ENCODE measurements at regions not wholly inside any gene's neighbourhood (a gene's known extent, or its start where the extent isn't known, plus 50 kb on each side); places are given as distances from the start of the nearest gene placed in this dataset.
"Not testable (repeated sequence)": the region's sequence is repeated elsewhere in the genome, so short reads cannot be mapped to it uniquely, and the experiment has no call there.

GRCh38 chr2:38243186-38243880, 133.7 kb downstream of the ATL2 start:
- Histone ChIP-seq H3K27me3 (no peaks in the 10 kb centered on the region), H3K36me3 (no peaks in the 10 kb centered on the region), H3K4me1 (peaks cover 11% of the 10 kb centered on the region; the same call in 1 of the 2 replicates), H3K4me3 (no peak overlapping the region), H3K27ac (no peak overlapping the region), H3K9me3 (replicated peaks) (no peaks in the 10 kb centered on the region)
- no peak for DNase-seq

- no peak overlapping the region for H3K4me3 ChIP-seq
- H3K9me3 ChIP-seq (replicated peaks) = 0 out of 2 replicates have a peak, but pooled peaks cover 2% of the 10 kb centered on the region
- H3K27me3 ChIP-seq = no peaks in the 10 kb centered on the region
- no peaks in the 10 kb centered on the region for H3K4me1 ChIP-seq
- no peaks in the 10 kb centered on the region for H3K36me3 ChIP-seq
- DNase-seq = no peak
- H3K27ac ChIP-seq = no peak overlapping the region
These were observed 137.6 kb downstream of the ATL2 start for GRCh38 chr2:38239452-38239851.

GRCh38 chr2:38238705-38239104, 138.4 kb downstream of the ATL2 start:
- not testable (repeated sequence) for H3K27ac ChIP-seq; H3K9me3 ChIP-seq (replicated peaks); H3K4me1 ChIP-seq; H3K27me3 ChIP-seq; DNase-seq; H3K4me3 ChIP-seq; H3K36me3 ChIP-seq

GRCh38 chr2:38237311-38237710, 139.8 kb downstream of the ATL2 start:
- Histone ChIP-seq H3K9me3 (replicated peaks) (peaks cover 2% of the 10 kb centered on the region; the same call in 1 of the 2 replicates), H3K4me1 (no peaks in the 10 kb centered on the region), H3K27ac (no peak overlapping the region), H3K4me3 (no peak overlapping the region), H3K27me3 (no peaks in the 10 kb centered on the region), H3K36me3 (no peaks in the 10 kb centered on the region)
- no peak for DNase-seq

GRCh38 chr2:38233231-38233983, 143.7 kb downstream of the ATL2 start:
- Histone ChIP-seq H3K4me1 (peaks cover 6% of the 10 kb centered on the region), H3K36me3 (no peaks in the 10 kb centered on the region), H3K4me3 (no peak overlapping the region), H3K27ac (no peak overlapping the region), H3K9me3 (replicated peaks) (peaks cover 2% of the 10 kb centered on the region; the same call in 1 of the 2 replicates), H3K27me3 (no peaks in the 10 kb centered on the region; the same call in 1 of the 2 replicates)
- no peak for DNase-seq

- Histone ChIP-seq H3K36me3 (no peaks in the 10 kb centered on the region), H3K4me3 (no peak overlapping the region), H3K9me3 (replicated peaks) (peaks cover 2% of the 10 kb centered on the region; the same call in 1 of the 2 replicates), H3K4me1 (peaks cover 6% of the 10 kb centered on the region), H3K27ac (no peak overlapping the region), H3K27me3 (no peaks in the 10 kb centered on the region; the same call in 1 of the 2 replicates)
- DNase-seq = no peak
These were observed 144.6 kb downstream of the ATL2 start for GRCh38 chr2:38232454-38232853.

- no peaks in the 10 kb centered on the region for H3K36me3 ChIP-seq
- H3K9me3 ChIP-seq (replicated peaks) = no peaks in the 10 kb centered on the region; the same call in 1 of the 2 replicates
- H3K27ac ChIP-seq = no peak overlapping the region
- no peak overlapping the region for H3K4me3 ChIP-seq
- peaks cover 6% of the 10 kb centered on the region for H3K4me1 ChIP-seq
- peak; percentile 57 to 67 for DNase-seq
- no peaks in the 10 kb centered on the region; the same call in 1 of the 2 replicates for H3K27me3 ChIP-seq
These were observed 146.3 kb downstream of the ATL2 start for GRCh38 chr2:38230756-38231155.

- Histone ChIP-seq H3K4me1 (peaks cover 6% of the 10 kb centered on the region), H3K27ac (no peak overlapping the region)
These were observed 148.3 kb downstream of the ATL2 start for GRCh38 chr2:38228753-38229152.

GRCh38 chr2:38224821-38225437, 149.0 kb upstream of the CYP1B1 start:
- H3K27ac ChIP-seq = no peak overlapping the region
- no peaks in the 10 kb centered on the region for H3K4me1 ChIP-seq
- H3K27me3 ChIP-seq = no peaks in the 10 kb centered on the region; the same call in 1 of the 2 replicates
- no peak for DNase-seq
- H3K9me3 ChIP-seq (replicated peaks) = no peaks in the 10 kb centered on the region
- no peak overlapping the region for H3K4me3 ChIP-seq
- H3K36me3 ChIP-seq = no peaks in the 10 kb centered on the region

More at GRCh38 chr2:38228753-38229152, 148.3 kb downstream of the ATL2 start:
- Histone ChIP-seq H3K36me3 (no peaks in the 10 kb centered on the region), H3K27me3 (no peaks in the 10 kb centered on the region; the same call in 1 of the 2 replicates), H3K4me3 (no peak overlapping the region), H3K9me3 (replicated peaks) (no peaks in the 10 kb centered on the region; the same call in 1 of the 2 replicates)
- DNase-seq = no peak

- H3K4me3 ChIP-seq = no peak overlapping the region
- H3K27ac ChIP-seq = no peak overlapping the region
- no peaks in the 10 kb centered on the region; the same call in 1 of the 2 replicates for H3K27me3 ChIP-seq
These were observed 148.2 kb upstream of the CYP1B1 start for GRCh38 chr2:38224181-38224580.

GRCh38 chr2:38223256-38223655, 147.3 kb upstream of the CYP1B1 start:
- Histone ChIP-seq H3K4me3 (no peak overlapping the region), H3K27ac (no peak overlapping the region), H3K9me3 (replicated peaks) (no peaks in the 10 kb centered on the region), H3K27me3 (no peaks in the 10 kb centered on the region; the same call in 1 of the 2 replicates), H3K36me3 (no peaks in the 10 kb centered on the region), H3K4me1 (no peaks in the 10 kb centered on the region)
- DNase-seq = no peak

More at GRCh38 chr2:38224181-38224580, 148.2 kb upstream of the CYP1B1 start:
- Histone ChIP-seq H3K9me3 (replicated peaks) (no peaks in the 10 kb centered on the region), H3K36me3 (no peaks in the 10 kb centered on the region), H3K4me1 (no peaks in the 10 kb centered on the region)
- DNase-seq = no peak

- no peaks in the 10 kb centered on the region; the same call in 1 of the 2 replicates for H3K27me3 ChIP-seq
- no peak overlapping the region for H3K27ac ChIP-seq
These were observed 144.2 kb upstream of the CYP1B1 start for GRCh38 chr2:38220164-38220563.

GRCh38 chr2:38218995-38219394, 143.0 kb upstream of the CYP1B1 start:
- no peaks in the 10 kb centered on the region for H3K36me3 ChIP-seq
- H3K27me3 ChIP-seq = no peaks in the 10 kb centered on the region
- no peak overlapping the region for H3K4me3 ChIP-seq
- no peaks in the 10 kb centered on the region for H3K4me1 ChIP-seq
- H3K9me3 ChIP-seq (replicated peaks) = no peaks in the 10 kb centered on the region
- DNase-seq = no peak
- H3K27ac ChIP-seq = no peak overlapping the region

More at GRCh38 chr2:38220164-38220563, 144.2 kb upstream of the CYP1B1 start:
- Histone ChIP-seq H3K4me3 (no peak overlapping the region), H3K9me3 (replicated peaks) (no peaks in the 10 kb centered on the region), H3K36me3 (no peaks in the 10 kb centered on the region), H3K4me1 (no peaks in the 10 kb centered on the region)
- no peak for DNase-seq

GRCh38 chr2:38218591-38218991, 142.6 kb upstream of the CYP1B1 start:
- no peak overlapping the region for H3K4me3 ChIP-seq
- H3K27me3 ChIP-seq = no peaks in the 10 kb centered on the region
- no peak overlapping the region for H3K27ac ChIP-seq
- no peaks in the 10 kb centered on the region for H3K9me3 ChIP-seq (replicated peaks)
- H3K36me3 ChIP-seq = no peaks in the 10 kb centered on the region
- DNase-seq = no peak
- H3K4me1 ChIP-seq = no peaks in the 10 kb centered on the region
